ENCODE measurements at regions not wholly inside any gene's neighbourhood (a gene's known extent, or its start where the extent isn't known, plus 50 kb on each side); places are given as distances from the start of the nearest gene placed in this dataset.

GRCh38 chr3:67145738-67146137, 147.6 kb downstream of the KBTBD8 start:
- no peak overlapping the region for H3K9ac ChIP-seq (replicated peaks in 1 of 4; ENCODE audit: extremely low read depth in 1 of 4, low read depth in 3 of 4, low read length in 3 of 4)
- H3K27ac ChIP-seq (ENCODE audit: low read depth, low read length) = no peak overlapping the region
- no peak for DNase-seq (ENCODE audit: low read depth in 1 of 2, low spot score in 2 of 2)
- no peaks in the 10 kb centered on the region for H3K23me2 ChIP-seq (ENCODE audit: low read depth, low read length)
- H3K27me3 ChIP-seq (replicated peaks in 1 of 4; ENCODE audit: control insufficient read depth in 3 of 4, extremely low read depth in 1 of 4, insufficient read depth in 3 of 4, low read length in 3 of 4) = no peaks in the 10 kb centered on the region
- no peaks in the 10 kb centered on the region for H3K79me1 ChIP-seq (ENCODE audit: low read depth, low read length)
- no peak overlapping the region for H3K4ac ChIP-seq (replicated peaks; ENCODE audit: insufficient read length, low read depth, low read length)
- no peak for FAIRE-seq
- H3K79me2 ChIP-seq (ENCODE audit: control insufficient read depth in 1 of 2, insufficient read depth in 2 of 2, low read length in 2 of 2) = no peaks in the 10 kb centered on the region
- no peak overlapping the region for H3K18ac ChIP-seq (ENCODE audit: extremely low read depth, low read length)
- H2AFZ ChIP-seq (ENCODE audit: low read length) = no peak overlapping the region
- peaks cover 0 to 3% of the 10 kb centered on the region in 2 experiments; a peak in 1 of 4 replicates for H3K9me3 ChIP-seq (ENCODE audit: insufficient read depth in 2 of 2, low read depth in 1 of 2, low read length in 1 of 2)
- no peak overlapping the region for H2BK12ac ChIP-seq (ENCODE audit: low read depth, low read length)
- H3K4me1 ChIP-seq (replicated peaks in 1 of 4; ENCODE audit: control insufficient read depth in 3 of 4, insufficient read depth in 4 of 4, low read length in 3 of 4) = no peaks in the 10 kb centered on the region
- no peak overlapping the region for H2AK5ac ChIP-seq (ENCODE audit: low read depth, low read length)
- H2BK20ac ChIP-seq (ENCODE audit: low read length) = no peak overlapping the region
- no peak overlapping the region for H4K8ac ChIP-seq (ENCODE audit: extremely low read depth, insufficient read depth, low read length)
- H3K36me3 ChIP-seq (ENCODE audit: control insufficient read depth in 2 of 4, insufficient read depth in 4 of 4, low read length in 3 of 4) = no peaks in the 10 kb centered on the region
- no peak overlapping the region for H4K5ac ChIP-seq (ENCODE audit: insufficient read length, low read depth, low read length)
- CTCF ChIA-PET (ENCODE audit: partially characterized antibody) = no interaction called here
- no peak overlapping the region for H3K56ac ChIP-seq (replicated peaks; ENCODE audit: insufficient read length, low read depth, low read length)
- 90% methylated on average over 2 of the region's 2 CpGs; no CpG with 5 or more reads in 1 of the 2 experiments for WGBS, 2 experiments (ENCODE audit: extremely low coverage in 1 of 2, insufficient coverage in 1 of 2, insufficient read length in 1 of 2, insufficient replicate concordance in 2 of 2, low coverage in 1 of 2, low lambda C conversion rate in 2 of 2, missing lambda C conversion rate in 1 of 2)
- no peak overlapping the region for H2BK15ac ChIP-seq (ENCODE audit: low read length)
- H2BK120ac ChIP-seq (replicated peaks; ENCODE audit: low read depth, low read length) = no peak overlapping the region
- no peak overlapping the region for H2BK5ac ChIP-seq (ENCODE audit: low read depth, low read length)
- POLR2A ChIA-PET (ENCODE audit: partially characterized antibody) = no interaction called here
- H3K23ac ChIP-seq (ENCODE audit: insufficient read length) = no peak overlapping the region
- H3K4me2 ChIP-seq (ENCODE audit: insufficient read depth in 1 of 2, low read depth in 2 of 2, low read length in 2 of 2) = no peak overlapping the region
- no peak overlapping the region for H4K91ac ChIP-seq (replicated peaks; ENCODE audit: insufficient read length, low read length)
- no peak overlapping the region for H3K14ac ChIP-seq (ENCODE audit: insufficient read length)
- no peak overlapping the region for H3K4me3 ChIP-seq (ENCODE audit: extremely low read depth in 1 of 4, insufficient read depth in 2 of 4, low read depth in 3 of 4, low read length in 4 of 4)
- H4K20me1 ChIP-seq (replicated peaks in 1 of 2; ENCODE audit: control insufficient read depth in 1 of 2, insufficient read depth in 2 of 2, low read length in 2 of 2) = no peaks in the 10 kb centered on the region
- TF ChIP-seq ATF2 (IDR thresholded peaks at IDR 0.05; ENCODE audit: low read length) = no peak
- TF ChIP-seq HDAC6 (IDR thresholded peaks at IDR 0.05; ENCODE audit: low read depth, low read length) = no peak
- TF ChIP-seq POU5F1 (IDR thresholded peaks at IDR 0.05; ENCODE audit: low read depth, low read length) = no peak
- no peak for TF ChIP-seq ATF3 (IDR thresholded peaks at IDR 0.05; ENCODE audit: insufficient read depth, low read depth, low read length)
- TF ChIP-seq NANOG (IDR thresholded peaks at IDR 0.05; ENCODE audit: insufficient read depth, low read depth, low read length, poor library complexity, severe bottlenecking) = no peak
- no peak for TF ChIP-seq SP1 (IDR thresholded peaks at IDR 0.05; ENCODE audit: low read depth, low read length)
- TF ChIP-seq CHD1 (IDR thresholded peaks at IDR 0.05; ENCODE audit: low read depth, low read length) = no peak
- no peak for TF ChIP-seq GABPA (IDR thresholded peaks at IDR 0.05; ENCODE audit: borderline replicate concordance, insufficient read depth, low read length)
- TF ChIP-seq SIN3A (conservative IDR thresholded peaks at IDR 0.05 in 1 of 2, IDR thresholded peaks at IDR 0.05 in 1 of 2; ENCODE audit: low read depth in 1 of 2, low read length in 2 of 2) = no peak
- no peak for TF ChIP-seq TAF7 (optimal IDR thresholded peaks at IDR 0.05; ENCODE audit: borderline replicate concordance, low read depth, low read length)
- TF ChIP-seq EGR1 (IDR thresholded peaks at IDR 0.05; ENCODE audit: borderline replicate concordance, low read depth, low read length) = no peak
- no peak for TF ChIP-seq TAF1 (IDR thresholded peaks at IDR 0.05; ENCODE audit: low read depth, low read length)
- TF ChIP-seq KDM5A (IDR thresholded peaks at IDR 0.05; ENCODE audit: low read length) = no peak

Data from H1 (cell line).